ENCODE measurements at regions not wholly inside any gene's neighbourhood (a gene's known extent, or its start where the extent isn't known, plus 50 kb on each side); places are given as distances from the start of the nearest gene placed in this dataset.
"Not testable (repeated sequence)": the region's sequence is repeated elsewhere in the genome, so short reads cannot be mapped to it uniquely, and the experiment has no call there.

DNA sequence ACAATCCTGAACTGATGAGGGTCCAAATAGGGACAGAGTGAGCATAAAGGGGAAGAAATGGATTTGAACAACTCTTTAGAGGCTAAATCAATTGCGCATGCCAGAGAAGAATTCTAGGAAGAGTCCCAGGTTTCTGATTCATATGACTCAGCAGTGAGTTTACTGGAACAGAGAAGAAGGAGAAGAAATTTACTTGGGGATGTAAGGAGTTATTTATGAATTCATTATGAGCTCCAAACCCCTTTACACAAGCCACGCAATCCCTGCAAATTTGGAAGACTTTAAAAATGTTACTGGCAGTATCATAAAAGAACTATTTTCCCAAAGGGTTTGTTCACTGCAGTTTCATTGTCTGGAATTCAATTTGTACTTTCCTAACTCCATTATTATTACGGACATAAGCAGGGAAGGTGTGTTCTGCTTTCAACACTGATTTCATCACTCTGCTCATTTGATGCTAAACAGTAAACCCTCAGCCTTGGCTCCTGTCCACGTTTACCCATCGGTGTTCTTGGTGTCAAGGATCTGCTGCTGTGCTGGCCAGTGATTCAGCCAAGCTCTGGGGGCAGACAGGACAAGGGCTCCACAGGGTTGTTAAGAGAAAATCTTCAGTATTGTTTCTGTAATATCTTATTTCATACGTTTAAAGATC is 273.7 kb downstream of the HNRNPD start:
- Histone ChIP-seq H3K9me3 (no peaks in the 10 kb centered on the region), H3K4me1 (no peaks in the 10 kb centered on the region)

DNA sequence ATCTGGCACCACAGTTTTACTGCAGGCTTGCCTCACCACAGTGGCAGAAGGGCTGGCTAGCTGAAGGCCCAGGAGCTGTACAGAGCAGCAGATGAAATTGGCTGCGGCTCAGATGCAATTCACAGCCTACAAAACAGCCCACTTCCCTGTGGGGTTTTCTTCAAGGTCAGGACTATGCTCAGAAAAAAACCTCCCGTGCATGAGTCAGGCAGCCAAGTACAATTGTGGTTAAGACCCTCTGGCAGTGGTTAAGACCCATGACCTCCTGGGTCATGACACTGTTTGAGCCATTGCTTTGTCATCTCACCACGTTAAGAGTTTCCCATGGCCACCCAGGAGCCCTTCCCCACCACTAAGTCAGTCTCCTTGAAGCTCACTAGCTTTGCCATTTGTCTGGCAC is 276.3 kb downstream of the HNRNPD start:
- 62 to 64% methylated on average over 3 of the region's 3 CpGs for WGBS, 2 donors
- ATAC-seq (no peak), DNase-seq (no peak)
- Histone ChIP-seq H3K36me3 (no peaks in the 10 kb centered on the region), H3K9me3 (no peaks in the 10 kb centered on the region), H3K4me1 (no peaks in the 10 kb centered on the region), H3K27me3 (no peaks in the 10 kb centered on the region), H3K4me3 (no peak overlapping the region), H3K27ac (no peak overlapping the region)
- intact Hi-C loops (cut with DNase I), result no loop called here
- TF ChIP-seq, protein P1, sequence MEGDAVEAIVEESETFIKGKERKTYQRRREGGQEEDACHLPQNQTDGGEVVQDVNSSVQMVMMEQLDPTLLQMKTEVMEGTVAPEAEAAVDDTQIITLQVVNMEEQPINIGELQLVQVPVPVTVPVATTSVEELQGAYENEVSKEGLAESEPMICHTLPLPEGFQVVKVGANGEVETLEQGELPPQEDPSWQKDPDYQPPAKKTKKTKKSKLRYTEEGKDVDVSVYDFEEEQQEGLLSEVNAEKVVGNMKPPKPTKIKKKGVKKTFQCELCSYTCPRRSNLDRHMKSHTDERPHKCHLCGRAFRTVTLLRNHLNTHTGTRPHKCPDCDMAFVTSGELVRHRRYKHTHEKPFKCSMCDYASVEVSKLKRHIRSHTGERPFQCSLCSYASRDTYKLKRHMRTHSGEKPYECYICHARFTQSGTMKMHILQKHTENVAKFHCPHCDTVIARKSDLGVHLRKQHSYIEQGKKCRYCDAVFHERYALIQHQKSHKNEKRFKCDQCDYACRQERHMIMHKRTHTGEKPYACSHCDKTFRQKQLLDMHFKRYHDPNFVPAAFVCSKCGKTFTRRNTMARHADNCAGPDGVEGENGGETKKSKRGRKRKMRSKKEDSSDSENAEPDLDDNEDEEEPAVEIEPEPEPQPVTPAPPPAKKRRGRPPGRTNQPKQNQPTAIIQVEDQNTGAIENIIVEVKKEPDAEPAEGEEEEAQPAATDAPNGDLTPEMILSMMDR (IDR thresholded peaks at IDR 0.05), result no peak

More for the DNA sequence above, 273.7 kb downstream of the HNRNPD start:
- ATAC-seq (no peak), DNase-seq (no peak)
- Histone ChIP-seq H3K27me3 (no peaks in the 10 kb centered on the region), H3K4me3 (no peak overlapping the region), H3K27ac (no peak overlapping the region), H3K36me3 (no peaks in the 10 kb centered on the region)
- WGBS, 2 donors, result 40 to 43% methylated on average over 6 of the region's 6 CpGs
- TF ChIP-seq, protein P1 (IDR thresholded peaks at IDR 0.05), result no peak
- intact Hi-C loops (cut with DNase I), result no loop called here

DNA sequence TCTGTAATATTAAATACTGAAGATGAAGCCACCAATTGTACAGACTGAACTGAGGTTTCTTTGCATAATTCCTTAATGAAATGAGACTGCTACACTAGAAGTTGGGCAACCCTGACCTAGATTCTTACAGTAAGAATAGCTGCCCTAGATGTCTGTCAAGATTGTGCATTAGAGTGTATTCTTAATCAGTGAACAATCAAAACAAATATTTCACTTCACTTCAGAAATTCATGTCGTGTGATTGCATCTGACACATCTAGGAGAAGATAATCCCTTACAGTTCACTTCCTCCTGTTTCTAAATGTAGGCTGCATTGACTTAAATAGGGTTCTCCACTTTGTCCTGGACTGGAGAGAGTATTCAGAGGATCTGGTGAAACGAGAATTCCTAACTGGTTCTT is 283.1 kb downstream of the HNRNPD start:
- TF ChIP-seq, protein P1 (IDR thresholded peaks at IDR 0.05), result no peak
- ATAC-seq, result no peak
- no peak for DNase-seq
- intact Hi-C loops (cut with DNase I), result no loop called here
- Histone ChIP-seq H3K9me3 (no peaks in the 10 kb centered on the region), H3K27ac (no peak overlapping the region), H3K4me3 (no peak overlapping the region), H3K27me3 (peaks cover 0 to 2% (median 0%) of the 10 kb centered on the region in 7 donors), H3K36me3 (no peaks in the 10 kb centered on the region), H3K4me1 (no peaks in the 10 kb centered on the region)
- WGBS, 2 donors, result 50 to 53% methylated on average over 2 of the region's 2 CpGs

DNA sequence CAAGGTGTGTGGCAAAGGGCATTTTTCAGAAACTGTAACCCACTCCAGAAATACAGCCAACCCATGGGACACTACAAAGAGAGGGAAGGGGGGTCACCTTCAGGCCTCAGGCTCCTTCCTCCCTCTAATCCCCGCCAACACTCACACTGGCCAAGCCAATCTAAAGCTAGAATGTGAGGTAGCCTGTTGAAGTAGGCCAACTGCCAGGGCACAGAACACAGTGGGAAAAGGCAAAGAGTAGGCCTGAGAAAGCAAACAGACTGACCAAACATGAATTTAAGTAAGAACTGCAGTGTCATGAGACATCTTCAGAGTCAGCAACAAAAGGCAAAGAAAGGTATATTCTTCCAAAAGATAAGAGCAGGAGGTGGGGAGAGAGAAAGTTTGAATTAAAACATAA is 289.0 kb downstream of the HNRNPD start:
- no peak for DNase-seq
- TF ChIP-seq, protein P1 (IDR thresholded peaks at IDR 0.05), result no peak
- no peaks in the 10 kb centered on the region for H3K27me3 ChIP-seq
- H3K36me3 ChIP-seq, result no peaks in the 10 kb centered on the region
- H3K4me3 ChIP-seq, result no peak overlapping the region
- no peaks in the 10 kb centered on the region for H3K9me3 ChIP-seq
- WGBS, 2 donors, result 91 to 95% methylated on average over 1 of the region's 1 CpG
- no peaks in the 10 kb centered on the region for H3K4me1 ChIP-seq
- intact Hi-C loops (cut with DNase I), result no loop called here
- no peak overlapping the region for H3K27ac ChIP-seq
- ATAC-seq, result no peak

DNA sequence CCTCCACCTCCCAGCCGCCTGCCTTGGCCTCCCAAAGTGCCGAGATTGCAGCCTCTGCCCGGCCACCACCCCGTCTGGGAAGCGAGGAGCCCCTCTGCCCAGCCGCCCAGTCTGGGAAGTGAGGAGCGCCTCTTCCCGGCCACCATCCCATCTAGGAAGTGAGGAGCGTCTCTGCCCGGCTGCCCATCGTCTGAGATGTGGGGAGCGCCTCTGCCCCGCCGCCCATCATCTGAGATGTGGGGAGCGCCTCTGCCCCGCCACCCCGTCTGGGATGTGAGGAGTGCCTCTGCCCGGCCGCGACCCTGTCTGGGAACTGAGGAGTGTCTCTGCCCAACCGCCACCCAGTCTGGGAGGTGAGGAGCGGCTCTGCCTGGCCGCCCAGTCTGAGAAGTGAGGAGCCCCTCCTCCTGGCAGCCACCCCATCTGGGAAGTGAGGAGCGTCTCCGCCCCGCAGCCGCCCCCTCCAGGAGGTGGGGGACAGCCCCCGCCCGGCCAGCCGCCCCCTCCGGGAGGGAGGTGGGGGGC is 296.3 kb downstream of the HNRNPD start:
- H3K36me3 ChIP-seq; ATAC-seq; H3K27ac ChIP-seq; DNase-seq; H3K4me1 ChIP-seq; H3K27me3 ChIP-seq; intact Hi-C loops (cut with DNase I); H3K9me3 ChIP-seq; H3K4me3 ChIP-seq: not testable (repeated sequence)
- 89 to 91% methylated on average over 22 to 27 of the region's 31 CpGs for WGBS, 2 donors

Measured in heart right ventricle (tissue), 16 donors.